ENCODE measurements at regions not wholly inside any gene's neighbourhood (a gene's known extent, or its start where the extent isn't known, plus 50 kb on each side); places are given as distances from the start of the nearest gene placed in this dataset.

DNA sequence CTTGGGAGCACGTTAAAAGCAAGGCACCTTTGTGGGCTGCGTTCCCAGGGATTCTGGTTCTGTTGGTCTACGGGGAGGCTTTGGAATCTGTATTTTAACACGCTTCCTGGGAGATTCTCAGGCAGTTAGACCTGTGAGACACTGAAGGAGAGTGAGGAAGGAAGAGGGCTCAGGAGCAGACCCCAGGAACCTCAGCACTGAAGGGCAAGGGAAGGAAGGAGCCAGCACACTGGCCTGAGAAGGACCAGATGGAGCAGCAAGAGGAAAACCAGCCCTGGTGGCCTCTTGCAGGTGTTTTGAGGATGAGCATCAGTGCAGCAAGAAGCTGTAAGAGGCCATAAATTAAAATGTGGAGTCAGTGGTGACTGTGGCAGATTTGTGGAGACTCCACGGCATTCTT lies 146.7 kb downstream of the RPLP1 start:
- TF ChIP-seq CTCF (IDR thresholded peaks at IDR 0.05), result no peak
- TF ChIP-seq TCF7L2 (IDR thresholded peaks at IDR 0.05; ENCODE audit: low read depth, low read length), result no peak
- TF ChIP-seq, protein P1, sequence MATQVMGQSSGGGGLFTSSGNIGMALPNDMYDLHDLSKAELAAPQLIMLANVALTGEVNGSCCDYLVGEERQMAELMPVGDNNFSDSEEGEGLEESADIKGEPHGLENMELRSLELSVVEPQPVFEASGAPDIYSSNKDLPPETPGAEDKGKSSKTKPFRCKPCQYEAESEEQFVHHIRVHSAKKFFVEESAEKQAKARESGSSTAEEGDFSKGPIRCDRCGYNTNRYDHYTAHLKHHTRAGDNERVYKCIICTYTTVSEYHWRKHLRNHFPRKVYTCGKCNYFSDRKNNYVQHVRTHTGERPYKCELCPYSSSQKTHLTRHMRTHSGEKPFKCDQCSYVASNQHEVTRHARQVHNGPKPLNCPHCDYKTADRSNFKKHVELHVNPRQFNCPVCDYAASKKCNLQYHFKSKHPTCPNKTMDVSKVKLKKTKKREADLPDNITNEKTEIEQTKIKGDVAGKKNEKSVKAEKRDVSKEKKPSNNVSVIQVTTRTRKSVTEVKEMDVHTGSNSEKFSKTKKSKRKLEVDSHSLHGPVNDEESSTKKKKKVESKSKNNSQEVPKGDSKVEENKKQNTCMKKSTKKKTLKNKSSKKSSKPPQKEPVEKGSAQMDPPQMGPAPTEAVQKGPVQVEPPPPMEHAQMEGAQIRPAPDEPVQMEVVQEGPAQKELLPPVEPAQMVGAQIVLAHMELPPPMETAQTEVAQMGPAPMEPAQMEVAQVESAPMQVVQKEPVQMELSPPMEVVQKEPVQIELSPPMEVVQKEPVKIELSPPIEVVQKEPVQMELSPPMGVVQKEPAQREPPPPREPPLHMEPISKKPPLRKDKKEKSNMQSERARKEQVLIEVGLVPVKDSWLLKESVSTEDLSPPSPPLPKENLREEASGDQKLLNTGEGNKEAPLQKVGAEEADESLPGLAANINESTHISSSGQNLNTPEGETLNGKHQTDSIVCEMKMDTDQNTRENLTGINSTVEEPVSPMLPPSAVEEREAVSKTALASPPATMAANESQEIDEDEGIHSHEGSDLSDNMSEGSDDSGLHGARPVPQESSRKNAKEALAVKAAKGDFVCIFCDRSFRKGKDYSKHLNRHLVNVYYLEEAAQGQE (IDR thresholded peaks at IDR 0.05; ENCODE audit: insufficient read depth in 1 of 2, low read depth in 2 of 2, low read length in 1 of 2), result no peak
- no peak for TF ChIP-seq SIN3A (IDR thresholded peaks at IDR 0.05; ENCODE audit: borderline replicate concordance, insufficient read depth, low read depth, low read length)
